ENCODE measurements at regions not wholly inside any gene's neighbourhood (a gene's known extent, or its start where the extent isn't known, plus 50 kb on each side); places are given as distances from the start of the nearest gene placed in this dataset.
"Not testable (repeated sequence)": the region's sequence is repeated elsewhere in the genome, so short reads cannot be mapped to it uniquely, and the experiment has no call there.

DNA sequence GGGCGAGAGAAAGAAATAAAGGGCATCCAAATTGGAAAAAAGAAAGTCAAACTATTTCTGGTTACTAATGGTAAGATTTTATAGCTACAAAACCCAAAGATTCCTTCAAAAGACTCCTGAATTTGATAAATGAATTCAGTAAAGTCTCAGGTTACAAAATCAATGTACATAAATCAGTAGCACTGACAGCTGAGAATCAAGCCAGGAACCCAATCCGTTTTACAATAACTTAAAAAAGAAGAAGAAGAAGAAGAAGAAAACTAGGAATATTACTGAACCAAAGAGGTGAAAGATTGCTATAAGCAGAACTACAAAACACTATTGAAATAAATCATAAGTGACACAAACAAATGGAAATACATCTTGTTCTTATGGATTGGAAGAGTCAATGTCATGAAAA, 291.5 kb upstream of the GULP1 start:
- DNase-seq: no peak

DNA sequence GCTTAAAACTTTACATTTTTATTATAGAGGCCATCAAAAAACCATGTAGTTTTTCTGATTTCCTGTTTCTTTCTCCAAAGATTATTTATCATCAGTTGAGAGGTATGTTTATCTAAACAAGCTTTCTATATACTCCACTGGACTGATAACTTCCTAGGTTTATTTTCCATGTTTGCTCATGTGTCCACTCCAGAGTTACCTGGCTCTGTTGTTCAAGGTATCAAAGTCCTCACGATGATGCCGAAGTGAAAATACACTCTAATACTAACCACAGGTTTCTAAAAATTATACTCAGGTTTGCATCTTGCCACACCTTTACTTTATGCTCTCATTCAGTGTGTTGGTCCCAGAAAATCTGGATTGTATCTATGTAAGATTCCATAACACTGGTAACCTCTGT, 287.9 kb upstream of the GULP1 start:
- no peak for DNase-seq

DNA sequence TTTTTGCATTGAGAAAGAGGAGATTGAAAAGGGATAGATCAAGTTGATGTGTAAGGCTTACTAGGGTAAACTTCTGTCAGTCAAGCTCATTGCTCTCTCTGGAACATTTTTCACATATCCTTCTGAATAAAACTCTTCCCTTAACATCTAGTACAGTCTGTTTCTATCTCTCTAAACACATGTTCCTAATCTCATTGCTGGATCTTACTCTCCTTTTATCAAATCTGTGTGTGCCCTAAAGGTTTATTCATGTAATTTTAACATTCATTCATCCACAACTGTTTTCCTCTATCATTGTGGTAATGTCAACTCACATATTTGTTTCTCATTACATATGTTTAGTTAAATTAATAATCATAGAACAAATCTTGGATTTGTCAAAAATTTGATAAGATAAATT, 277.9 kb upstream of the GULP1 start:
- no peak for DNase-seq

DNA sequence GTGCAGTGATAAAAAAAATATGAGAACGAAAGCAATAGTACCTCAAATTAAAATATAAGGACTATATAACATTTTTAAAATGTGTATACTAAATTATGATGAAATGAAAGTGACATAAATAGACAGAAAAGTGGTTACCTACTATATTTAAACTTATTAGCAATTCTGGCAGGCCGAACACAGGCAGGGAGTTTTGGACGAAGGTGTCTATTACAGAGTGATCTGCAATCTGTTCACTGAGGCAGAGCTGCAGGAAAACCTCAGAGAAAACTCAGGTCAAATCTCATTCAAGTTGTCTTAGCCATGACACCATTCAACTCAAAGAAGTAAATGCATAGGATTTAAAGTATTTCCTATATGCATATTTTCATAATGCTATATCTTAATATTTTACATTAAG, 274.8 kb upstream of the GULP1 start:
- no peak for DNase-seq

- no peak for DNase-seq
These were observed 269.3 kb upstream of the GULP1 start for GRCh38 chr2:188022389-188022788.

- no peak for DNase-seq
These were observed 268.6 kb upstream of the GULP1 start for GRCh38 chr2:188023035-188023434.

GRCh38 chr2:188024811-188025210, 266.9 kb upstream of the GULP1 start:
- DNase-seq: no peak

DNA sequence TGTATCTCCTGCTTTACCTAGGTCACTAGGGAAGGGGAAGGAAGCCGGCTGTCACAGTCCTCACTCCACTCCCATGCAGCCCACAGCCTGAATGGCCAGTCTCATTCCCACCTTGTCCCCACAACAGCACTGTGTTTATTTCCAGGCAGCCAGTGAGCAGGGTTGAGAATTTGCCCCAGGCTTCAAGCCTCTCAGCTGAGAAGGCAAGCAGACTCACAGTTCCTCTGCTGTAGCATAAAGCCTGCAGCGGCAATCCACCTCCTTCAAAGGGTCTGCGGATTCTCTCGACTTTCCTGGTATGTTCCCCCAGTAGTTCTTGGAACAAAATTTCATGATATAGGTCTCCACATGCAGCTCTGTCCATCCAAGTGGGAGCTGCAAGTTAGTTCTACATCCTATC, 262.9 kb upstream of the GULP1 start:
- DNase-seq: no peak

DNA sequence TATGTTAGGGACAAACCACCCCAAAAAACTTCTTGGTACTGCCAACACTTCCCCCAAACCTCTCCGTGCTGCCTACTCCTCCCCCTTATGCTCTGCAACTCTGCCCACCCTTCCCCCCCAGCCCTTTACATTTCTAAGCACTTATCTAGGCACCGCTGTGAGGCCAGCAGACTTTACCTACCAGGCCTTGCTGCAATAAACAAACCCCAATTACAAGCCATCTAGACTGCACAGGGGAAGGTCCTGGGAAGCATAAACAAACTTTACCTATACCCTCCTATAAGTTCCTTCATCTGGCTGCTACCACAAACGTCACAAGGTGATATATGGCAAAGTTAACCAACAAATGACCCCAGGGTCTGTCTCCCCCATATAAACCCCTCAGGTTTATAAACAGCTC, 259.4 kb upstream of the GULP1 start:
- DNase-seq: no peak

DNA sequence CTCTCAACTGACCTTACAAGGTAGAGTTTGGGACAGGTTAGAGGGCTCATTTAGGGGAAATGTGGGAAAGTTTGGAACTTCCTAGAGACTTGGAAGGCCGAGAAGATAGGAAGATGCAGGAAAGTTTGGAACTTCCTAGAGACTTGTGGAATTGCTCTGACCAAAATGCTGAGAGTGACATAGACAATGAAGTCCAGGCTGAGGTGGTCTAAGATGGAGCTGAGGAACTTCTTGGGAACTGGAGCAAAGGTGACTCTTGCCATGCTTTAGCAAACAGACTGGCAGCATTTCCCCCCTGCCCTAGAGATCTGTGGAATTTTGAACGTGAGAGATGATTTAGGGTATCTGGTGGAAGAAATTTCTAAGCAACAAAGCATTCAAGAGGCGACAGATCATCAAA, 258.9 kb upstream of the GULP1 start:
- DNase-seq: no peak

DNA sequence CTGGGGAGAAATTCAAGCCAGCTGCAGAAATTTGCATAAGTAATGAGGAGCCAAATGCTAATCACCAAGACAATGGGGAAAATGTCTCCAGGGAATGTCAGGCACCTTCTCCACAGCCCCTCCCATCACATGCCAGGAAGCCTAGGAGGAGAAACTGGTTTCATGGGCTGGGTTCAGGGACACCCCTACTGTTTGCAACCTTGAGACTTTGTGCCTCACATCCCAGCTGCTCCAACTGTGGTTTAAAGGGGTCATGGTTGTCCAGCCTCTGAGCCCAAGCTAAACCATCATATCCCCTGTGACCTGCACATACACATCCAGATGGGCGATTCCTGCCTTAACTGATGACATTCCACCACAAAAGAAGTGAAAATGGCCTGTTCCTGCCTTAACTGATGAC, 258.4 kb upstream of the GULP1 start:
- DNase-seq: not testable (repeated sequence)

GRCh38 chr2:188034102-188034501, 257.6 kb upstream of the GULP1 start:
- not testable (repeated sequence) for DNase-seq

- not testable (repeated sequence) for DNase-seq
These were observed 256.3 kb upstream of the GULP1 start for GRCh38 chr2:188035377-188035776.

GRCh38 chr2:188036786-188037185, 254.9 kb upstream of the GULP1 start:
- not testable (repeated sequence) for DNase-seq

DNA sequence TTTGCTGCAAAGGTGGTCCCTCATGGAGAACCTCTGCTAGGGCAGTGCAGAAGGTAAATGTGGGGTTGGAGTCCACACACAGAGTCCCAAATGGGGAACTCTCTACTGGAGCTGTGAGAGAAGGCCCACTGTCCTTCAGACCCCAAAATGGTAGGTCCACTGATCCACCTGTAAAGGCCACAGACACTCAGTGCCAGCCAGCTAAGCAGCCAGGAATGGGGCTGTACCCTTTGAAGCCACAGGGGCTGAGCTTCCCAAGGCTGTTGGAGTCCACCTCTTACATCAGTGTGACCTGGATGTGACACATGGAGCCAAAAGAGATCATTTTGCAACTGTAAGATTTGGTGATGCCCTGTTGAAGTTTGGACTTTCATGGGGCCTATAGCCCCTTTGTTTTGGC, 252.4 kb upstream of the GULP1 start:
- DNase-seq: no peak

DNA sequence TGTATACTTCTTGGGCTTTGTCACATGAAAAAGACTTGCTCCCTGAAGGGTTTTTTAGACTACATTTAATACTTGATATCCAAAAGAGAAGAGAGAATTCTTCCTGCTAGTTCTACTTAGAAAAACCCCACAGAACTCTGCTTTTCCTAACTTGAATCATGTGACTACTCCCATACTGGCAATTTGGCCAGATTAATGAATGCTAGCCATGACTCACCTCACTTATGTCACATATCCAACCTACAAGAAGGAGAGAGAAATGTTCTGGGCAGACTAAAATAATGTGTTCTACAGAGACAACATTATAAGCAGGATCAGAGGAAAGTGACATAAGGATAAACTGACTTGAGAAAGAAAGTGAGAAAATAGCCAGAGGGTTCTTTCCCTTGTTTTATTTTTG, 249.3 kb upstream of the GULP1 start:
- DNase-seq: no peak

GRCh38 chr2:188045016-188045415, 246.7 kb upstream of the GULP1 start:
- no peak for DNase-seq

DNA sequence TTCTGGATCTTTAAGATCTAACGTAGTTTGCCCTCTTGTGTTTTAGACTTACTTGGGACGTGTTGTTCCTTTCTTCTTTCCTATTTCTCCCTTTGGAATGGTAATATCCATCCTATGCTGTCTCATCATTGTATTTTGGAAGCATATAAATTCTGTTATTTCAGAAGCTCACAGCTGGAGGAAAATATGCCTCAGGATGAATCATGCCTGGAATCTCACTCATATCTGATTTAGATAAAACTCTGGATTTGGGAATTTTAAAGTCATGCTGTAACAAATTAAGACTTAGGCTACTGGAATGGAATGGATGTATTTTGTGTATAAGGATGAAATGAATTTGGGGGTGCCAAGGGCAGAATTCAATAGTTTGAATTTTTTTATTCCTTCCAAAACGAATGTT, 245.2 kb upstream of the GULP1 start:
- DNase-seq: no peak

GRCh38 chr2:188047735-188048134, 243.9 kb upstream of the GULP1 start:
- DNase-seq: no peak

DNA sequence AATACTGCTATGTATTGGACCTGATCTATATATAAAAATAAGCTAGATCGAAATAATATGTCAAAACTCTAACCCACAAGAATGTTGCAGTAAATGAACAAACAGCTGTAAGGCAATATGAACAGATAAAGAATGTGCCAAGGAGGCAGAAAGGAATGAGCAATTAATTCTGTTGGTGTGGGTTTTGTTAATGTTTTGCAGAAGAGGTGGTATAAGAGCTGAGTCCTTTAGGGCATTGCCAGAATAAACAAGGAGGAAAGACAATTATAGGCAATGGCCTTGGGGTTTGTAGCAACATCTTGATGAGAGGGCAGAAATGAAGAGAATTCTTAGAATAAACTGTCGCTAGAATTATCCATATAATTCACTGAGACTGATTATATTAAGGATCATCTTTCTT, 240.9 kb upstream of the GULP1 start:
- no peak for DNase-seq

DNA sequence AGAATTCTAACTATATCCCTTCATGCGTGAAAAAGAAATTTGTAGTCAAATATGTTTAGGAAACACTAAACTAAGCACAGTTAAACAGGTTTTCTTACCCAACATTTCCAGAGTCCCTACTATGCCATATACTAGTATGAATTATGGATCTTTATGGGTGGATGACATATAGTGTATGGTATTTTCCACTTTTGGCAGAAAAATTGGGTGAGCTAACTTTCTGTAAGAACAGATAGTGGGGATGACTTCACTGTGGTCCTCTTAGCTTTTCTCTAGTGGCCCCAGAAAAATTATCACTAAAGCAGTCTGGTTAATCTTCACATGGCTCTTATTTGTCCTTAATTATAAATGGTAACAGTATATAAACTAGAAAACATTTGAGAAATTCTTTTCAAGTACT, 240.0 kb upstream of the GULP1 start:
- DNase-seq: no peak

DNA sequence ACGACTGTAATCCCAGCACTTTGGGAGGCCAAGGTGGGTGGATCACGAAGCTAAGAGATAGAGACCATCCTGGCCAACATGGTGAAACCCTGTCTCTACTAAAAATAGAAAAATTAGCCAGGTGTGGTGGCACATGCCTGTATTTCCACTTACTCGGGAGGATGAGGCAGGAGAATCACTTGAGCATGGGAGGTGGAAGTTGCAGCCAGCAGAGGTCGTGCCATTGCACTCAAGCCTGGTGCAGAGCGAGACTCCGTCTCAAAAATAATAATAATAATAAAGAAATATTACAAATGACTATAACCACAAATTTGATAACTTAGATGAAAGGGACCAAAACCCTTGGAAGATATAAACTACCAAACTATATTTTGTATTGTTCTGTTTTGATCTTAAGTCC, 226.3 kb upstream of the GULP1 start:
- DNase-seq: no peak

- DNase-seq: no peak
These were observed 223.6 kb upstream of the GULP1 start for GRCh38 chr2:188068093-188068492.

- DNase-seq: no peak
These were observed 215.3 kb upstream of the GULP1 start for GRCh38 chr2:188076149-188077056.

DNA sequence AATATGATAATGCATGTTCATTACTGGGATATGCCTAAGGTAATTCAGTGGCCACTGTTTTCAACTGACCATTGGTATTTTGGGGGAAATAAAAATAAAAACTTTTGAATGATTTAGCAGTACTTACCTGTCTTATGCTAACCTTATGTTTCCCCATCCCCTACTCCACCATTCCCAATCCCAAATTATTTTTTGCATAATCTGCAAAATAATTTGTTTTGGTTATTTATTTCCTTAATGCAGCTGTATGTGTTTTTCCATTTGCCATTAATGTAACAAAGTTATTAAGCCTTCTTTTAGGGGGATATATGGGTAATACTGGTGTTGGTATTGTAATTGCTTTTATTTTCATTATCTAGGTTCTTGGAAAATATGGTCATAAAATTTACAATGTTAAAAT, 213.9 kb upstream of the GULP1 start:
- no peak for DNase-seq
